Caco-2 (cell line): ENCODE measurements at regions not wholly inside any gene's neighbourhood (a gene's known extent, or its start where the extent isn't known, plus 50 kb on each side); places are given as distances from the start of the nearest gene placed in this dataset.
"Not testable (repeated sequence)": the region's sequence is repeated elsewhere in the genome, so short reads cannot be mapped to it uniquely, and the experiment has no call there.

ENCODE experiments used
- BruUV-seq: library from RNA; stranded (reverse); fragments of 400-500 nt; replicated peaks from 2 replicates; lab custom pipeline; 2021; lab: Mats Ljungman, UMichigan
- CTCF ChIA-PET: fragments of 300-600 bp; sonication (Branson Sonifier 250); formaldehyde crosslinking; loops from one replicate; lab custom pipeline; 2022; ENCODE audit warnings: antibody characterized with exemption; lab: Charles Lee
- POLR2A ChIA-PET: fragments of 300-600 bp; sonication (Branson Sonifier 250); formaldehyde crosslinking; loops from one replicate; lab custom pipeline; 2022; ENCODE audit warnings: antibody characterized with exemption; lab: Charles Lee
- DNase-seq, 2 experiments: peaks; one replicate each; pipeline versions ENCODE4 v3.0.0 to v3.0.0-alpha.2; 2020 to 2022
- H3K27me3 ChIP-seq: replicated peaks from 2 replicates; pipeline ENCODE4 v1.6.0; 2011; ENCODE audit warnings: low read length; ENCODE audit not compliant: control insufficient read depth, insufficient read depth
- H3K36me3 ChIP-seq: 2 replicates; pipeline ENCODE4 v1.5.1; 2011; ENCODE audit warnings: low read length; ENCODE audit not compliant: control insufficient read depth, insufficient read depth
- H3K4me1 ChIP-seq: fragments of 250-450 bp; sonication (Bioruptor Pico); 2 replicates; pipeline ENCODE4 v1.5.1; 2020; ENCODE audit warnings: mild to moderate bottlenecking
- H3K4me3 ChIP-seq: 2 replicates; pipeline ENCODE4 v1.5.1; 2011; ENCODE audit warnings: low read depth, mild to moderate bottlenecking, control low read depth, low read length
- H3K9me3 ChIP-seq: fragments of 250-450 bp; sonication (Bioruptor Pico); 2 replicates; pipeline ENCODE4 v1.5.1; 2020; ENCODE audit warnings: mild to moderate bottlenecking, moderate library complexity
- H3K27ac Mint-ChIP-seq: one replicate; pipeline ENCODE4 v1.8.0; 2022; ENCODE audit warnings: mixed read lengths; ENCODE audit not compliant: unreplicated experiment
- H3K27me3 Mint-ChIP-seq: one replicate; pipeline ENCODE4 v1.8.0; 2022; ENCODE audit warnings: mixed read lengths; ENCODE audit not compliant: insufficient read depth, unreplicated experiment
- H3K36me3 Mint-ChIP-seq: one replicate; pipeline ENCODE4 v1.8.0; 2022; ENCODE audit warnings: mild to moderate bottlenecking, mixed read lengths; ENCODE audit not compliant: insufficient read depth, unreplicated experiment
- H3K4me1 Mint-ChIP-seq: one replicate; pipeline ENCODE4 v1.8.0; 2022; ENCODE audit warnings: low read depth, mixed read lengths; ENCODE audit not compliant: unreplicated experiment
- H3K4me3 Mint-ChIP-seq: one replicate; pipeline ENCODE4 v1.8.0; 2022; ENCODE audit warnings: mild to moderate bottlenecking, moderate library complexity, mixed read lengths; ENCODE audit not compliant: unreplicated experiment
- H3K9me3 Mint-ChIP-seq: one replicate; pipeline ENCODE4 v1.8.0; 2022; ENCODE audit warnings: mixed read lengths; ENCODE audit not compliant: unreplicated experiment
- CTCF ChIP-seq, 2 experiments: fragments of 200-600 bp in 1 of 2; IDR thresholded peaks; 1 replicate in 1 of 2; 2 replicates in 1 of 2; pipeline versions ENCODE4 v1.5.1 to v1.8.0; 2011 to 2022; ENCODE audit warnings: antibody characterized with exemption in 1 of 2, control low read depth in 1 of 2, inconsistent platforms in 1 of 2, low read depth in 1 of 2, low read length in 1 of 2, mild to moderate bottlenecking in 1 of 2, moderate library complexity in 1 of 2; ENCODE audit not compliant: insufficient read depth in 1 of 2, severe bottlenecking in 1 of 2, unreplicated experiment in 1 of 2
- intact Hi-C: fragments of 100-400 bp; cut with micrococcal nuclease; formaldehyde crosslinking; loops from one replicate; pipeline ENCODE4 v1.10.0; 2022; ENCODE audit not compliant: unreplicated experiment

- ChIA-PET CTCF (no interaction called here), POLR2A (no interaction called here)
- Histone ChIP-seq H3K36me3 (no peaks in the 10 kb centered on the region), H3K27me3 (no peaks in the 10 kb centered on the region), H3K9me3 (0 out of 2 replicates have a peak, but pooled peaks cover 10% of the 10 kb centered on the region), H3K4me1 (no peaks in the 10 kb centered on the region), H3K4me3 (no peak overlapping the region)
- Mint-ChIP-seq H3K9me3 (peaks cover 17% of the 10 kb centered on the region), H3K4me3 (no peak overlapping the region), H3K27me3 (no peaks in the 10 kb centered on the region), H3K36me3 (no peaks in the 10 kb centered on the region), H3K27ac (no peak overlapping the region), H3K4me1 (no peaks in the 10 kb centered on the region)
- TF ChIP-seq CTCF (IDR thresholded peaks at IDR 0.05; ENCODE audit: insufficient read depth in 1 of 2, low read depth in 1 of 2, low read length in 1 of 2, severe bottlenecking in 1 of 2, unreplicated experiment in 1 of 2), result no peak
- intact Hi-C loops, result no loop called here
- no TSS peak for BruUV-seq
- no peak for DNase-seq
Observed at GRCh38 chr15:24777307-24777706, 101.7 kb downstream of the NPAP1 start.

GRCh38 chr15:24784506-24784905, 108.9 kb downstream of the NPAP1 start:
- Mint-ChIP-seq H3K27me3 (no peaks in the 10 kb centered on the region), H3K4me1 (no peaks in the 10 kb centered on the region), H3K36me3 (no peaks in the 10 kb centered on the region), H3K27ac (no peak overlapping the region), H3K9me3 (peaks cover 47% of the 10 kb centered on the region), H3K4me3 (no peak overlapping the region)
- no peak for TF ChIP-seq CTCF (IDR thresholded peaks at IDR 0.05; ENCODE audit: insufficient read depth in 1 of 2, low read depth in 1 of 2, low read length in 1 of 2, severe bottlenecking in 1 of 2, unreplicated experiment in 1 of 2)
- Histone ChIP-seq H3K36me3 (no peaks in the 10 kb centered on the region), H3K27me3 (no peaks in the 10 kb centered on the region), H3K4me1 (no peaks in the 10 kb centered on the region), H3K4me3 (no peak overlapping the region), H3K9me3 (peaks cover 14% of the 10 kb centered on the region)
- no peak for DNase-seq
- intact Hi-C loops, result no loop called here
- POLR2A ChIA-PET, result no interaction called here
- CTCF ChIA-PET, result no interaction called here
- no TSS peak for BruUV-seq

GRCh38 chr15:24786347-24786746, 110.8 kb downstream of the NPAP1 start:
- peaks cover 14% of the 10 kb centered on the region for H3K9me3 ChIP-seq
- ChIA-PET CTCF (no interaction called here), POLR2A (no interaction called here)
- H3K27ac Mint-ChIP-seq, result no peak overlapping the region
- no peaks in the 10 kb centered on the region for H3K36me3 Mint-ChIP-seq
- intact Hi-C loops, result no loop called here
- H3K27me3 ChIP-seq, result no peaks in the 10 kb centered on the region
- peaks cover 59% of the 10 kb centered on the region for H3K9me3 Mint-ChIP-seq
- no peaks in the 10 kb centered on the region for H3K36me3 ChIP-seq
- no peak overlapping the region for H3K4me3 ChIP-seq
- H3K27me3 Mint-ChIP-seq, result no peaks in the 10 kb centered on the region
- no peak for DNase-seq
- H3K4me1 Mint-ChIP-seq, result no peaks in the 10 kb centered on the region
- no peak overlapping the region for H3K4me3 Mint-ChIP-seq
- no peaks in the 10 kb centered on the region for H3K4me1 ChIP-seq
- no peak for TF ChIP-seq CTCF (IDR thresholded peaks at IDR 0.05; ENCODE audit: insufficient read depth in 1 of 2, low read depth in 1 of 2, low read length in 1 of 2, severe bottlenecking in 1 of 2, unreplicated experiment in 1 of 2)
- BruUV-seq, result no TSS peak

- POLR2A ChIA-PET, H3K4me1 ChIP-seq, H3K4me1 Mint-ChIP-seq, BruUV-seq, H3K36me3 ChIP-seq, H3K27me3 Mint-ChIP-seq, CTCF ChIA-PET, DNase-seq, H3K4me3 ChIP-seq, H3K27ac Mint-ChIP-seq, H3K4me3 Mint-ChIP-seq, H3K27me3 ChIP-seq, H3K36me3 Mint-ChIP-seq, intact Hi-C loops: not testable (repeated sequence)
- H3K9me3 ChIP-seq, result peaks cover 11% of the 10 kb centered on the region
- peaks cover 21% of the 10 kb centered on the region for H3K9me3 Mint-ChIP-seq
Observed at GRCh38 chr15:24802624-24803023, 127.0 kb downstream of the NPAP1 start.
